UCSD-AML1 (cell line): ENCODE measurements at regions not wholly inside any gene's neighbourhood (a gene's known extent, or its start where the extent isn't known, plus 50 kb on each side); places are given as distances from the start of the nearest gene placed in this dataset.

Source experiments
- DNase-seq: peaks from one replicate; lab custom pipeline; 2025; ENCODE audit not compliant: unreplicated experiment; lab: John Stamatoyannopoulos, UW

DNA sequence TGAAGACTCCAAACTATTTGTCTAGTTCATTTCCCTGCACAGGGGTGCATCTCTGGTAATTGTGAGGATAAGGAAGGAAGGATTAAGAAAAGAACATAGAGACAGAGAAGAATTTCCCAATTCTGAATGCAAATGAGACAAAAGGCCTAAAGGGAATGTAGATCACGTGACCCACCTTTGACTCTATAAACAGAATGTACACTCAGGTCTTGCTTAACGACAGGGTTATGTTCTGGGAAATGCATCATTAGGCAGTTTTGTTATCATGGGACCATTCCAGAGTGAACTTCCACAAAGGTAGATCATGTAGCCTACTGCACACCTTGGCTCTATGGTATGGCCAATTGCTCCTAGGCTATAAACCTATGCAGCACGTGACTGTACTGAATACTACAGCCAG is 252.3 kb upstream of the ZP4 start:
- DNase-seq: no peak

DNA sequence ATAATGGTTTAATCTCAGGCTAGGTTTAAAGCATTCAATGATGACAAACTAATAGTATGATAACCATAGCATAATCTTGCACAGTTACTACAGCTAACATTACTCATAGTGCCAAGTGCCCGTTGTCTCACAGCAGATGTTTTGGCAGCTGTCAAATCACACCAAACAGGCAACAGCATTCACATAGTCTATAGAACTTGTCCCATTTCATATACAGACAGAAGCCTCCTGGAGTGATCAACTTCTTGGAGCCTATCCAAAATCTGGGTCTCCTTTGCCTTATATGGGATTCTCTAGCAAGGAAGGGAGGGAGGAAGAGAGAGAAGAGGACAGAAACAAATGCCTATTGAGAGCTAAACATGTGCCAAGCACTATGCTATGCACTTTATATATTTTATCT is 250.6 kb upstream of the ZP4 start:
- no peak for DNase-seq

DNA sequence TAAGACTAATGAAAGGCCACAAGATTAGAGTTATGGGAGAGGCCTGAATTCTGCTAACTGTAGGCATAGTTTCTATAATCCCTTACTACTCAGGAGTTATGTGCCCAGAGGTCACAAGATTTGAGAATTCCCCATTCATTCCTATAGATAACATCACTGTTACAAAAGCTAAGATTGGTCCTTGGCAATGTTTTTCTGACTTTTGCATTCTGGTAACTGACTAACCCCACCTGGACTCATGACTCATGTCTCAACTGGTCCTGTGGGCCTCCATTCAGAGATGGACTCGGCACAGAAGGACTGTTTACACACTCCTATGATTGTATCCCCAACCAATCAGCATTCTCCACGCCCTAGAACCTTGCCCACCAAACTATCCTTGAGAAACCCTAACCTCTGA is 249.0 kb upstream of the ZP4 start:
- DNase-seq: no peak

DNA sequence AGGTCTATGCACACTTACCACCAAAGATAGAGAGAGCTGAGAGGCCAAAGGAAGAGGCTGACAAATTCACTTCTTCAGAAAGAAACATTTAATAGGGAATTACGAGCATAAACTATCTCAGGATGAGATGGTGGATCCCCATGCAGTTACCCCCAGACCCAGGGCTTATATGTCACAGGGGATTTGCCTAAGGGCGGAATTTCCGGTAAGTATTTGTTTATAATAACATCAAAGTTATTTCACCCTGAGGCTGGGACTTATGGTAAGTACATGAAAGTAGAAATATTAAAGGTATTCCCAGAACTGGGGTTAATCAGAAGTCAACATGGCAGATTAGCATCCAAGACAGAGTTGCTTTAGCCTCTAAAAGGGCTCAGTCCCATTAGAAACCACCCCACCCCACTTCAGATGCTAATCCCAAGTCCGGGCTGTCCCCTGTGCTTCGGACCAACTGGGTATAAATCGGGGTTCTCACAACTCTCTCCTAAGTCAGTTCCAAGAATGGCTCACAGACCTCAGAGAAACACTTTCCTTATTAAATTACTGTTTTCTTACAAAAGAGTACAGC is 247.4 kb upstream of the ZP4 start:
- DNase-seq: no peak

DNA sequence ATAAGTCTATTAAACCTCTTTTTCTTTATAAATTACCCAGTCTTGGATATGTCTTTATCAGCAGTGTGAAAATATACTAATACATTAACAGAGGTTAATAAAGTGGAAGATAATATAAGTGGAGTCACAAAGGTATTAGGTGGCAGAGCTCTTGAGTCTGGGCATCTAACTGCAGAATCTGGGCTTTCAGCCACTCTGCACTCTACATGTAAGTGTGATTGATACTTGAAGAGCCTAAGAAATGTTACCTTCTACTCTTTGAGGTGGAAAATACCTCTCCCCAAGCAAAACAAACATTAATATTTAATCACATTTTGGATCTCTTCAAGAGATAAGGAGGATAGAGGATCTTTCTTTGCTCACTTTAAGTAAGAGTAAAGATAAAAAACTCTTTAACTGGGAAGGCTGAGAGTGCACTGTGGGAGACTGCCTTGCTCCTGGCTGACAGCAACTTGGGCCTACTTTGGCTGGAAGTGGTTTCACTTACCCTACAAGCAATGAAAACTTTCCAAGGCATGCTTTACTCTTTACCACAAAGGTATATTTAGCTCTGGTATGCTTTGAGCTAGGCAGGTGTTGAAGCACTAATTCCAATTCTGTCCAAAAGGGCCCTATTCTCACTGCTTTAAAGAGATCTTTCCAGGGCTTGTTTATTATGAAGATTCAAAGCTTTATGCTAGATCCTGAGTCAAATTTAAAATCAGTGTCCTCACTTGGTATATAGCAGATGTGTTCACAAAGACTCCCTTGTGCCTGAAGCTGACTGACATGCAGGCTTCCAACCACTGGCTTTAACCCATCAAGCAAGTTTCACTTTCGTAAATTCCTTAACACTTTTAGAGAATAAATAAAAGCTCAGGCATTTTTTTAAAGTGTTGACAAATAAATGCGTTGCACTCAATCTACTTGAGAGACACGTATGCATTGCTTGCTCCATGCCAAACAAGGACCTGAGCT is 245.3 kb upstream of the ZP4 start:
- DNase-seq: no peak

DNA sequence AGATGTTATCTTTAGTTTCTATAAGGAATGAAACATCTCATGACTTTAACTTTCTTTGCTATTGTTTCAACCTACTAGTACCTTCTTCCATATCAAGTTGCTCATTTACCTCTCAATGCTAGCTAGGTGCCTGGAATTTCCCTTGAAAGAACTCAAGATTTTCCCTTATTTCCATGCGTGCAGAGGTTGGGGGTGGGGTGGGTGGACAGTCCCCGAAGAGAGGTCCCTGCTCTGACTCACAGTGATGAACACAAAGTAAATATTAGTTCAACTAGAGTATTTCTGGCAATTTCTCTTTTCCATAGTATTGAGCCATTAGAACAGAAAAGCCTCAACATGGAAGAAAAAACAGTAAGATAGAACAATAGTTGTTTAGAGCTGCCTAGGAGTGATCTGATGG is 239.0 kb upstream of the ZP4 start:
- no peak for DNase-seq

DNA sequence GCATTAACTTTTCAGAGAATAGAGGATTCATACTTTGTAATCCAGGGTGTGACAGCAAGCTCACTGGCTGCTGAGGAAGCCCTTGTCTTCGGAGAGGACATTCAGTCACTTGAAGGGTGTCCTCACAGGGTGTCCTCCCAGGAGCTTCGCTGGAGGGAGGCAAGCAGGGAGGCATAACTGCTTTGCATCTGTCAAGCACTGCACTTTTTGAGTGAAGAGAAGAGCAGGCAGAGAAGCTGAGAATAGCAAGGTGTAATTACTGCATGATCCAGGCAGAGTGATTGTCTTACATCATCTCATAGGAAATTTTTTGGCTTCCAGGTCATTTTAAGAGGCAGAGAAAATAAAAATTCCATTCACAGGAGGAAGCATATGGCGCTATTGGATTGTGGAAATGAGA is 232.5 kb upstream of the ZP4 start:
- DNase-seq: no peak

DNA sequence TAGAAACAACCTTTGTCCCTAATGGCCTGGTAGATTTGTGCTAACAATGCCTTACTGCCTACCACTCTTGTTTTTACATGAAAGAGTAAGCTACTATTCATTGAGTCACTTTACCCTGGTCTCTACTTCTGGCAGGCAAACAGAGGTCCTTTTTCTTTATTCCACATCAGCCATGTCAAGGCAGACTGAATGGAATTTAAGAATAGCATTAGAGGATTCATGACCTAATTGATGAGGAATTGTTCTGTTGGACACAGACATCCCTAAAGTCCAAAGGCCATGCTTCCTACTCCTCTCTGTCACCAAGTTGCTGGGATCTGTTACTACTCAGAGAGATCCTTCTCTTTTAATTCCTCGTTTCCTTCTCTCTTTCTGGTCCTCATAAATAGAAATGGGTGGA is 229.1 kb upstream of the ZP4 start:
- no peak for DNase-seq

DNA sequence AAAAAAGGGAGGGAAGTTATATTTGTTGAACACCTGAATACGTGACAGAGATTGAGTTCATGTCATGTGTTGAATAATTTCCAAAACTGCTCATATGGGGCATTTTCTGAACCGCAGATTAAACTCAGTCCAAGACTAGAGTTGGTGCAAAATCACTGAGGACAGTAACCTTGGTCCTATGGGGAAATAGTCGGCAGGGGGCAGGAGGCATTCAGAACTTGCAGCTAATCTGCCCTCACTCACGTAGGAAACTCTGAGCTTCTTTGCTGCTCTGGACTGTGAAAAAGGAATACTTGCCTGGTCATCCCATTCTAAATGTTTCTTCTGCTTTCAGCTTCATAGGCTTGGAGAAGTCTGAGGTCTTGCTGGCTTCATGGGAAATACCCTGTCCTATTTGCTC is 228.3 kb upstream of the ZP4 start:
- DNase-seq: no peak

DNA sequence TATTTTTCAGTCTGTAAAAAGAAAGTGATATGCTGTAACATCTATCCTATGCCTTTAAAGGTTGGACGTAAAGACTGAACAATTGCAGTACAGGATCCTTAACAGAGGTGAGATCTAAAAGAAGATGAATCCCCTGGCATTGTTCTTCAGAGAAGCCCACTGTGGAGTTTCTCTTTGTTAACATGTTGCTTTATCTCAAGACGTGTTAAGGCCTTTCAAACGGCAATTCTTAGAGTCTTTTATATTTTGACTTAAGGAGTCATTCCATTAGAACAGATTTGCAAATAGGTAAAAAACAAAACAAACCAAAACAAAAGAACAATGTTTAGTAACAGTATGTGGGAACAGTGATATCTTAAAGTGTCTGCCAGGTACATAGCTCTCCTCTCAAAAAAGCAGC is 225.1 kb upstream of the ZP4 start:
- no peak for DNase-seq

DNA sequence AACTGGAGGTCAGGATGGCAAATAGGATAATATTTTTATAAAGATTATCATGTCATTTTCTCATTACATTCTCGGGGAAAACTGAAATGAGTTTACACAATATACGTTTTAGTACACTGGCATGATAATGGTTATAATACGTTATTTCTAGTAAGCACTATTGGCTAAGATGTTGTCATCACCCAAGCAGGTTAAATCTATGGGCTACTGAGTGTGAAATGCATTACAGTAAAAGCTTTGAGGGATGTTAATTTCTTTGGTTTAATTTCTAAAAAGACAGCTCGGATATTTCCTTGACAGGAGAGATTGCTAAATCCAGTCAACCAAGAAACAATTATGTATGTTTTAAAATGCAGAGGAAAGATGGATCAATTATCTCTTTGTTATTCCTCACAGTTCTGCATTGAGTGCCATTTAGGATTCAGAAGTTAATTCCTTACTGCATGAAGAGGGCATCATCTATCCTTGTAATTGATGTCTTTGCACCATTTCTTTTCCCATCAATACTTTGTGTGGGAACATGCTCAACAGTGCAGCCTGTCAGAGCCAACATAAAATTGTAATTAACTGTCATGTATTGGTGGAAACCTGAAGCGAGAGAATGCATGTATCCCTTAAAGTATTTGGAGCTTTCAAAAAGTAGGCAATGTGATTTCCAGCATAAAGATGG is 222.4 kb upstream of the ZP4 start:
- no peak for DNase-seq

DNA sequence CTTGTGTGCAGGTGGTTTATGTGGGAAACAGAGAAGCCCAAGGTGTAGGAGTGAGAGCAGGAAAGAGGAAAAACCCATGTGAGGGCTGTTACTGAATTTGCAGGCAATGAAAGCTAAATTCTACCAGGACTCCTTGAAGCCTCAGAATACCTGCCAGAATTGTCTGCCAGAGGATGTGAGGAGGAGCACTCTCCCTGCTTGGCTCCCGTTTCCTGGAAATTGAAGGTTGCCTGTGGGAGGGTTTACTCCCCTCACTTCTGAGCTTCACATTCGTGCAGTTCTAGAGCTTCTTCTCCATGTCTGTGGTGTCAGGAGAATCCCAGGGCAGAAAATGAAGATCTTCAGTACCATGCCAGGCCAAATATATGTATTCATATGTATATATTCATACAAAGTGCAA is 220.8 kb upstream of the ZP4 start:
- no peak for DNase-seq

DNA sequence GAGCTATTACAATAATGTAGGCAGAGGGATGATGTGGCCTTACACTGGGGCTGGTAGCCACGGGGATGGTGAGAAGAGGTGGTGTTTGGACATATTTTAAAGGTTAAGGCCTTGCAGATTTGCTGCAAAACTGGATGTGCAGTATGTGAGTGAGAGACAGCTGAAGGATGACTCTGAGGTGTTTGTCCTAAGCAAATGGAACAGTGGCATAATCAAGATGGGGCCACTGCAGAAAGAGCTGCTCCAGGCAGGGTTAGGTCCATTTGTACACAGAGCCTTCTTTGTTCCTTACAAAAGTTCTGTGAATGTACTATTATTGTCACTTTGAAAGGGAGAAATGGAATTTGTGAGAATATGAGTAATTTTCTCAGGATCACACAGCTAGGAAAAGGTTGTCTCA is 220.4 kb upstream of the ZP4 start:
- DNase-seq: no peak

DNA sequence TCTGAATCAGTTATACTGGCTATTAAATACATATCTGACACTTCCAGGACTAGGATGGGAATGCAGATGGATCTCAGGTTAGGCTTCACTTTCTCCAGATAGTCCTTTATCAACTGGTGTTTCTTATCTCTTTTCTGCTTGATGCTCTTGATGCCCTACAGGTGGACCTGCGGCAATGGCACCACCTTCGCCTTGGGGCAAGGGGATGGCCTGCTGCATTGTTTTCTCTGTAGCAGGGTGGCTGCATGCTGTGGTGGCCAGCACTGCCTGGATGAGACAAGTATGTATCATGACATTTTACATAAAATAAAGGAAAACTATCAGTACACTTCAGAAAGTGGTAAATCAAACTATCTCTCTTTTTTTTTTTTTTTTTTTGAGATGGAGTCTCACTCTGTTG is 217.7 kb upstream of the ZP4 start:
- DNase-seq: no peak

DNA sequence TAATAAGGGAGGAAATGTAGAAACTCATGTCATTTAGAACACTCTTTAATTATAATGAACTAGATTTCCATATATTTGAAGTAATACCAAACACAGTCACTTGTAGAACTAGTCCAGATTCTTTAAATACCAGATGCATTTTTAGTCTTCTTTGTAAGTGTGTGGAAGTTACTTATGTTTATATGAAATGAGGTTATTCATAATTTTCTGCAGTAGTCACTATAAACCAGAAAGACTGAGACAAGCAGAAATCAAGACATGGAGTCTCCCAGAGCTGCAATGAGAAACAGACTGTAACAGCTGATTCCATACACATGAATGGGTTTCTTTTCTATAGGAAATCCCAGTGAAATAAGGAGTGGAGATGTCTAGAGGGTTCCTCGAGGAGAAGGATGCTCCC is 216.6 kb upstream of the ZP4 start:
- DNase-seq: no peak

DNA sequence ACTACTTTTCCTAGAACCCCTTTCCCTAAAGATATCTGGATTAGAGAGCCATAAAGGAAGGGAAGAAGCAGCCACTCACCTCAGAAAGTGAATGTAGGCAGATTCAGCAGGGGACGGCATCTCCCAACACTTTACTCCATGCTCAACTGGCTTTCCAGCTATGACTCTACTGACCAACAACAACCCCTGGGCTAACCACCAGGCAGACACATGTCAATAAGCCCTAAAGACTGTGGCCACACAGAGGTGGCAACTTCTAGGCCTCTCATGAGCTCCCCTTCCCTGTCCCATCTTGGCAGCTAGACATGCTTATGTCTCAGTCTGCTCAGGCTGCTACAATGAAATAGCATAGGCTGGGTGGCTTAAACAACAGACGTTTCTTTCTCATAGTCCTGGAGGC is 214.0 kb upstream of the ZP4 start:
- no peak for DNase-seq

DNA sequence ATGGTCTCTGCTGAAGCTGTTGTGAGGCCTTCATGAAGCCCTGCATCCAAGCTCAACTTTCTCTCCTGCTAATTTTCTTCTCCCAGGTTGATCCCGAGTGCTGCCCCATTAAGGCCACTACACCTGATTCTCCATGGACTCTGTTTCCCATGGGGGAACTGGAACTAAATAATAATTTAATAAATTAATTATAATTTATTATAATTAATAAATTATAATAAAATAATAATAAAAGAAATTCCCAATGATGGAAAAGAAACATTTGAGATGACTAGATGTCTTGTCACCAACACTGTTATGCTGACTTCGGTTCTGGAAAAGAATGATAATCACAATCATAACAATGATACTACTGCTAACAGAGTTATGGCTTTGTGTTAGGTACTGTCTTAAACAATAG is 211.2 kb upstream of the ZP4 start:
- DNase-seq: no peak

DNA sequence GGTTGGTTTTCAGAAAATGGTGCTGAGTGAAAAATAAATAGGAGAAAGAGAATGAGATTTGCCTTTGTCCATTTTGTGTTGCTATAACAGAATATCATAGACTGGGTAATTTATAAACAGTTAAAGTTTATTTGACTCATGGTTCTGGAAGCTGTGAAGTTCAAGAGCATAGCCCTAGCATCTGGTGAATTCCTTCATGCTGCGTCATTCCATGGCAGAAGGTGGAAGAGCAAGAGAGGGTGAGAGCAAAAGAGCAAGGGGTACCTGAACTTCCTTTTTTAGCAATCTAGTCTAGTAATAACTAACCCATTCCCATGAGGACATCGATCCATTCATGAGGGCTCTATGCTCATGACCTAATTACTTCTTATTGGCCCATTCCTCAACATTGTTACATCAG is 209.1 kb upstream of the ZP4 start:
- no peak for DNase-seq

DNA sequence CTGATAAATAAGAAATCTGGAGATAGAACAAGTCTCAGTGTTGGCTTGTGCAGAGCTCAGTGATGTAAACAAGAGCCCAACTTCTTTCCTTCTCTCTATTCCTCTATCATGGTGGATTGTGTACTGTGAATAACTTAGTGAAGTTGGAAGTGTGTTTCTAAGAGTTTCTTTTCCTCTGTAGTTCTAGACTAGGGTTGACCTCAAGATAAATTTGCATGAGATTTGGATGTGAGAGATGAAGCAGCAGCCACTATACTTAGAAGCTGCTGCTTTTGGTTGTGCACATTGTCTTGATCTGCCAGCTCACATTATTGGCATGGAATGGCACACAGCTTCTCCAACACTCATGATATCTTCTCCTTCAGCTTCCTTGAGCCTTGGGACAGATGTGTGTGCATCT is 198.9 kb upstream of the ZP4 start:
- no peak for DNase-seq

DNA sequence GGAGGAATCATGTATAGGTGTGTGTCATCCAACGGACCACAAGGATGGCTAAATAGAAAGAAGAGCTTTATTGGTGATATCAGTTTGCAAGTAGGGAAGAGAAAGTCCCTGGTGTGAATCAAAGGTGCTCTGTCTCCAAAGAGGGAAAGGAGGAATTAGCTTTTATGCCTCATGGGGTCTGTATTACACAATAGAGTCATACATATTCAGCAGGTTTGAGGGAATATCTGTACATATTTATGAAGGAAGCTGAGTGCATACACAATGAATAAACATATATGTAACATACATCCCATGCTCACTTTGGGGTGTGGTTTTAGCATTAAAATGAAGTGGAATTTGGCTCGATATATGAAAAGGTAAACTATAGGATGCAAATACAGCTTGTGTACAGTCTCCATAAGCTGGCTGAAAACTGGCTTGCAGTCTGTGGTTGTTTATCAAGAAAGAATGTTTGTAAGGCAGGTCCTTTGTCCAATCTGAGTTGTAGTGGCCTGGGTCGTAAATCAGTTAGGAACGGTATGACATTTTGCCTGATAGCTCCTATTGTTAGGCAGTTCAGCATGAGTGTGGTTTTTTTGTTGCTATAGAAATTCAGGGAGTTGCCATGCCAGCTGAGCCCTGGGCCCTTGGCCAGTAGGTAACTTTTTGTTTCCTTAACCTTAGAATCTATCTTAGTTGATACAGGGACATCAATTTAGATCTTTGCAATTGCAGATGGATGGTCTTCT is 198.0 kb upstream of the ZP4 start:
- DNase-seq: no peak

DNA sequence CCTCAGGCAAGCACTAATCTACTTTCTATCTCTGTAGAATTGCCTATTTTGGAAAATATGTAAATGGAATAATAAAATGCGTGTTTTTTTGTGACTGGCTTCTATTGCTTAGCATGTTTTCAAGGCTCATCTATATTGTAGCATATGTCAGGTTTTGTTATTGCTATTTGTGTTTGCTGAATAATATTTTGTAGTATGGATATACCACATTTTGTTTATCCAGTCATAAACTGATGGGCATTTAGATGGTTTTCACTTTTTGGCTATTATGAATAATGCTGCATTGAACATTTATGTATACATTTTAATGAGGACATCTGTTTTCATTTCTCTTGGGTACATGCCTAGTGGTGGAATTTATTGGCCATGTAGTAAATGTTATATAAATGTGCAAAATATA is 183.3 kb upstream of the ZP4 start:
- no peak for DNase-seq

DNA sequence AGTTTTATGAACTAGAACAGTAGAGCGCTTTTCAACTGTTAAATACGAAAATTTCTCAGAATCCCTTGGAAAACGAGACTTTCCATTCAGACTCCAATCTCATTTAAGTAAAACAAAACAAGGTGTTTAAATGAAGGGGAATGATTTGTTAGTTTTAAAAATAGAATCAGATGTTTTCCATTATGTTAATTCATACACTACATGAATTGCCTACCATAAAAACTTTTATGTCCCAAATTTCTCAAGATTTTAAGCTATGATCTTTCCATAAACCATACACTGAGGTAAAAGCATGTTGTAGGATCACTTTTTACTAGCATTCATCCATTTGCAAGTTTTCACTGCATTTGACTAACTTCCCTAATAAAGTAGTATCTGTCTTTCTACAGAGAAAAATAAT is 180.3 kb upstream of the ZP4 start:
- DNase-seq: no peak
